CD14-positive monocyte (primary cell): ENCODE measurements at regions not wholly inside any gene's neighbourhood (a gene's known extent, or its start where the extent isn't known, plus 50 kb on each side); places are given as distances from the start of the nearest gene placed in this dataset.

Experiments used
- DNase-seq, 3 donors: peaks; one replicate each; pipeline ENCODE4 v3.0.0-alpha.2; 2011 to 2022
- H2AFZ ChIP-seq: 2 replicates; pipeline ENCODE4 v1.6.0; 2012; ENCODE audit warnings: mild to moderate bottlenecking, low read depth, low read length, inconsistent platforms; ENCODE audit not compliant: insufficient read depth, poor library complexity, severe bottlenecking
- H3K27ac ChIP-seq, 2 donors: 1 replicate in 1 of 2; 2 replicates in 1 of 2; pipeline ENCODE4 v1.5.1; 2012 to 2013; ENCODE audit warnings: low read length in 2 of 2, control low read depth in 1 of 2, inconsistent platforms in 1 of 2, low read depth in 1 of 2, mild to moderate bottlenecking in 1 of 2
- H3K27me3 ChIP-seq, 2 donors: one replicate each; pipeline versions ENCODE4 v1.6.0 to v1.6.1; 2011 to 2013; ENCODE audit warnings: low read length in 2 of 2; ENCODE audit not compliant: control insufficient read depth in 2 of 2, insufficient read depth in 2 of 2
- H3K36me3 ChIP-seq, 2 donors: replicated peaks in 1 of 2; 1 replicate in 1 of 2; 2 replicates in 1 of 2; pipeline versions ENCODE4 v1.5.1 to v1.6.1; 2012 to 2013; ENCODE audit warnings: low read length in 2 of 2, control low read depth in 1 of 2, inconsistent platforms in 1 of 2, mild to moderate bottlenecking in 1 of 2; ENCODE audit not compliant: insufficient read depth in 2 of 2, control insufficient read depth in 1 of 2
- H3K4me1 ChIP-seq, 2 donors: 1 replicate in 1 of 2; 2 replicates in 1 of 2; pipeline versions ENCODE4 v1.5.1 to v1.6.1; 2012 to 2013; ENCODE audit warnings: low read length in 2 of 2, control low read depth in 1 of 2, inconsistent platforms in 1 of 2, mild to moderate bottlenecking in 1 of 2, moderate library complexity in 1 of 2; ENCODE audit not compliant: insufficient read depth in 2 of 2, control insufficient read depth in 1 of 2
- H3K4me2 ChIP-seq: replicated peaks from 2 replicates; pipeline ENCODE3; 2012; ENCODE audit warnings: low read length, moderate library complexity, mild to moderate bottlenecking; ENCODE audit not compliant: poor library complexity, severe bottlenecking; ENCODE audit errors: extremely low read depth
- H3K4me3 ChIP-seq, 3 experiments: fragments of 200-600 bp in 1 of 3; sonication (generic) in 1 of 3; replicated peaks in 1 of 3; 1 replicate in 2 of 3; 2 replicates in 1 of 3; pipeline ENCODE4 v1.5.1; 2011 to 2013; ENCODE audit warnings: low read length in 3 of 3, mild to moderate bottlenecking in 3 of 3, control low read depth in 2 of 3, low read depth in 2 of 3, inconsistent platforms in 1 of 3, moderate library complexity in 1 of 3
- H3K79me2 ChIP-seq: 2 replicates; pipeline ENCODE4 v1.6.0; 2012; ENCODE audit warnings: mild to moderate bottlenecking, control low read depth, inconsistent platforms, low read length, moderate library complexity; ENCODE audit not compliant: insufficient read depth
- H3K9ac ChIP-seq: 2 replicates; pipeline ENCODE4 v1.6.0; 2017; ENCODE audit warnings: low read length, mild to moderate bottlenecking; ENCODE audit not compliant: insufficient read depth, poor library complexity, severe bottlenecking
- H3K9me3 ChIP-seq, 2 donors: replicated peaks in 1 of 2; 1 replicate in 1 of 2; 2 replicates in 1 of 2; pipeline versions ENCODE4 v1.5.1 to v1.6.1; 2012 to 2013; ENCODE audit warnings: low read length in 2 of 2, control low read depth in 1 of 2; ENCODE audit not compliant: control insufficient read depth in 1 of 2, insufficient read depth in 1 of 2
- H4K20me1 ChIP-seq: 2 replicates; pipeline ENCODE4 v1.6.0; 2012; ENCODE audit warnings: mild to moderate bottlenecking, low read length, control low read depth, moderate library complexity; ENCODE audit not compliant: insufficient read depth
- H3K27ac Mint-ChIP-seq, 7 donors: one replicate each; pipeline ENCODE4 v1.8.0; 2020; ENCODE audit warnings: mild to moderate bottlenecking in 7 of 7, mixed read lengths in 7 of 7, moderate library complexity in 6 of 7, inconsistent platforms in 2 of 7
- H3K27me3 Mint-ChIP-seq, 3 donors: one replicate each; pipeline ENCODE4 v1.8.0; 2021 to 2022; ENCODE audit warnings: low read depth in 3 of 3, mild to moderate bottlenecking in 3 of 3, mixed read lengths in 3 of 3, moderate library complexity in 3 of 3, inconsistent platforms in 1 of 3
- H3K36me3 Mint-ChIP-seq, 2 donors: one replicate each; pipeline ENCODE4 v1.8.0; 2020; ENCODE audit warnings: mixed read lengths in 2 of 2, inconsistent platforms in 1 of 2, mild to moderate bottlenecking in 1 of 2
- H3K4me1 Mint-ChIP-seq: one replicate; pipeline ENCODE4 v1.8.0; 2020; ENCODE audit warnings: mild to moderate bottlenecking, mixed read lengths
- H3K4me3 Mint-ChIP-seq, 2 donors: one replicate each; pipeline ENCODE4 v1.8.0; 2020; ENCODE audit warnings: mild to moderate bottlenecking in 2 of 2, mixed read lengths in 2 of 2, moderate library complexity in 1 of 2
- H3K9me3 Mint-ChIP-seq, 7 donors: one replicate each; pipeline ENCODE4 v1.8.0; 2020 to 2022; ENCODE audit warnings: mixed read lengths in 7 of 7, mild to moderate bottlenecking in 6 of 7, moderate library complexity in 6 of 7, inconsistent platforms in 2 of 7
- CTCF ChIP-seq: fragments of 200-600 bp; IDR thresholded peaks from one replicate; pipeline ENCODE4 v1.8.0; 2022; ENCODE audit warnings: antibody characterized with exemption, mild to moderate bottlenecking
- WGBS: methylation state at CpG from one replicate; pipeline ENCODE4 v1.1.5; 2013; ENCODE audit warnings: missing lambda C conversion rate; ENCODE audit not compliant: insufficient coverage; 5-methylcytosine and 5-hydroxymethylcytosine counted together
- intact Hi-C, 2 donors: fragments of 100-400 bp; cut with micrococcal nuclease; formaldehyde crosslinking; loops; one replicate each; pipeline versions ENCODE4 v1.15.0 to v1.15.1; 2023

- Histone ChIP-seq H3K27me3 (no peaks in the 10 kb centered on the region), H3K4me3 (no peak overlapping the region), H3K4me1 (no peaks in the 10 kb centered on the region), H4K20me1 (no peaks in the 10 kb centered on the region), H3K36me3 (no peaks in the 10 kb centered on the region), H3K9me3 (no peaks in the 10 kb centered on the region), H3K27ac (no peak overlapping the region), H3K9ac (no peak overlapping the region), H2AFZ (no peak overlapping the region), H3K4me2 (no peak overlapping the region), H3K79me2 (no peaks in the 10 kb centered on the region)
- H3K4me1 Mint-ChIP-seq = peaks cover 2% of the 10 kb centered on the region
- H3K4me3 Mint-ChIP-seq = no peak overlapping the region
- H3K27ac Mint-ChIP-seq = peak overlapping the region in 1 of 7 donors; percentile 29
- WGBS = 90% methylated on average over 12 of the region's 12 CpGs
- TF ChIP-seq CTCF = no peak
- intact Hi-C loops = no loop called here
- no peak for DNase-seq
- H3K9me3 Mint-ChIP-seq = no peaks in the 10 kb centered on the region
- no peaks in the 10 kb centered on the region for H3K36me3 Mint-ChIP-seq
- H3K27me3 Mint-ChIP-seq = peaks cover 2 to 8% (median 7%) of the 10 kb centered on the region in 3 donors
These were observed 90.2 kb upstream of the TSPAN2 start for GRCh38 chr1:115179397-115180079.

- H3K4me1 Mint-ChIP-seq = no peaks in the 10 kb centered on the region
- H3K9ac ChIP-seq = no peak overlapping the region
- H3K27me3 Mint-ChIP-seq = peaks cover 1 to 14% (median 2%) of the 10 kb centered on the region in 3 donors
- DNase-seq = no peak
- peaks cover 0 to 4% (median 0%) of the 10 kb centered on the region in 7 donors for H3K9me3 Mint-ChIP-seq
- intact Hi-C loops = no loop called here
- no CpG with 5 or more reads among the region's 1 CpG for WGBS
- no peak overlapping the region for H3K27ac Mint-ChIP-seq
- no peak overlapping the region for H3K4me3 ChIP-seq
- no peak overlapping the region for H3K27ac ChIP-seq
- no peaks in the 10 kb centered on the region for H4K20me1 ChIP-seq
- H3K36me3 ChIP-seq = no peaks in the 10 kb centered on the region
- H3K36me3 Mint-ChIP-seq = no peaks in the 10 kb centered on the region
- no peak overlapping the region for H3K4me3 Mint-ChIP-seq
- no peak overlapping the region for H2AFZ ChIP-seq
- no peak for TF ChIP-seq CTCF
- no peaks in the 10 kb centered on the region for H3K4me1 ChIP-seq
- no peaks in the 10 kb centered on the region for H3K27me3 ChIP-seq
- no peaks in the 10 kb centered on the region for H3K79me2 ChIP-seq
- H3K9me3 ChIP-seq = no peaks in the 10 kb centered on the region
- no peak overlapping the region for H3K4me2 ChIP-seq
These were observed 86.9 kb upstream of the TSPAN2 start for GRCh38 chr1:115176189-115176588.
